Fibroblast of lung (primary cell): ENCODE measurements at regions not wholly inside any gene's neighbourhood (a gene's known extent, or its start where the extent isn't known, plus 50 kb on each side); places are given as distances from the start of the nearest gene placed in this dataset.

ENCODE experiments used
- DNase-seq, 2 donors: peaks; one replicate each; pipeline versions ENCODE4 v3.0.0 to v3.0.0-alpha.2; 2010; ENCODE audit warnings: low read depth in 2 of 2
- H2AFZ ChIP-seq: 2 replicates; pipeline ENCODE4 v1.5.1; 2012; ENCODE audit warnings: low read length, control low read depth, inconsistent platforms
- H3K27ac ChIP-seq: 2 replicates; pipeline ENCODE4 v1.5.1; 2011; ENCODE audit warnings: low read length, control low read depth; ENCODE audit not compliant: insufficient read depth
- H3K27me3 ChIP-seq: 2 replicates; pipeline ENCODE4 v1.5.1; 2011; ENCODE audit warnings: mild to moderate bottlenecking, low read length; ENCODE audit not compliant: control insufficient read depth, insufficient read depth
- H3K36me3 ChIP-seq: 2 replicates; pipeline ENCODE4 v1.5.1; 2011; ENCODE audit warnings: low read length; ENCODE audit not compliant: control insufficient read depth, insufficient read depth
- H3K4me1 ChIP-seq: 2 replicates; pipeline ENCODE4 v1.5.1; 2011; ENCODE audit warnings: low read length; ENCODE audit not compliant: control insufficient read depth, insufficient read depth; ENCODE audit errors: extremely low read depth
- H3K4me2 ChIP-seq: 2 replicates; pipeline ENCODE4 v1.5.1; 2011; ENCODE audit warnings: low read length, control low read depth; ENCODE audit not compliant: insufficient read depth; ENCODE audit errors: extremely low read depth
- H3K4me3 ChIP-seq, 4 experiments: fragments of 200-600 bp in 1 of 4; sonication (generic) in 1 of 4; replicated peaks in 1 of 4; 2 replicates each; pipeline ENCODE4 v1.5.1; 2011 to 2016; ENCODE audit warnings: low read length in 4 of 4, low read depth in 3 of 4, mild to moderate bottlenecking in 3 of 4, control low read depth in 2 of 4, inconsistent platforms in 1 of 4, mixed read lengths in 1 of 4; ENCODE audit not compliant: insufficient read depth in 1 of 4; ENCODE audit errors: control extremely low read depth in 1 of 4
- H3K79me2 ChIP-seq: 2 replicates; pipeline ENCODE4 v1.5.1; 2012; ENCODE audit warnings: mild to moderate bottlenecking, low read length, inconsistent platforms; ENCODE audit not compliant: control insufficient read depth, insufficient read depth
- H3K9ac ChIP-seq: 2 replicates; pipeline ENCODE4 v1.5.1; 2011; ENCODE audit warnings: mild to moderate bottlenecking, low read length, control low read depth; ENCODE audit not compliant: insufficient read depth
- H3K9me3 ChIP-seq: 2 replicates; pipeline ENCODE4 v1.5.1; 2012; ENCODE audit warnings: low read depth, low read length; ENCODE audit not compliant: control insufficient read depth, insufficient read depth
- H4K20me1 ChIP-seq: 2 replicates; pipeline ENCODE4 v1.5.1; 2011; ENCODE audit warnings: low read length; ENCODE audit not compliant: control insufficient read depth, insufficient read depth; ENCODE audit errors: extremely low read depth
- CTCF ChIP-seq, 2 donors: IDR thresholded peaks in 1 of 2; conservative IDR thresholded peaks in 1 of 2; 1 replicate in 1 of 2; 2 replicates in 1 of 2; pipeline ENCODE4 v1.5.1; 2011 to 2012; ENCODE audit warnings: low read length in 2 of 2, control low read depth in 1 of 2, inconsistent platforms in 1 of 2, low read depth in 1 of 2, mild to moderate bottlenecking in 1 of 2
- EZH2 ChIP-seq: IDR thresholded peaks from 2 replicates; pipeline ENCODE4 v1.5.1; 2012; ENCODE audit warnings: low read length, control low read depth, mild to moderate bottlenecking; ENCODE audit errors: missing control alignments

DNA sequence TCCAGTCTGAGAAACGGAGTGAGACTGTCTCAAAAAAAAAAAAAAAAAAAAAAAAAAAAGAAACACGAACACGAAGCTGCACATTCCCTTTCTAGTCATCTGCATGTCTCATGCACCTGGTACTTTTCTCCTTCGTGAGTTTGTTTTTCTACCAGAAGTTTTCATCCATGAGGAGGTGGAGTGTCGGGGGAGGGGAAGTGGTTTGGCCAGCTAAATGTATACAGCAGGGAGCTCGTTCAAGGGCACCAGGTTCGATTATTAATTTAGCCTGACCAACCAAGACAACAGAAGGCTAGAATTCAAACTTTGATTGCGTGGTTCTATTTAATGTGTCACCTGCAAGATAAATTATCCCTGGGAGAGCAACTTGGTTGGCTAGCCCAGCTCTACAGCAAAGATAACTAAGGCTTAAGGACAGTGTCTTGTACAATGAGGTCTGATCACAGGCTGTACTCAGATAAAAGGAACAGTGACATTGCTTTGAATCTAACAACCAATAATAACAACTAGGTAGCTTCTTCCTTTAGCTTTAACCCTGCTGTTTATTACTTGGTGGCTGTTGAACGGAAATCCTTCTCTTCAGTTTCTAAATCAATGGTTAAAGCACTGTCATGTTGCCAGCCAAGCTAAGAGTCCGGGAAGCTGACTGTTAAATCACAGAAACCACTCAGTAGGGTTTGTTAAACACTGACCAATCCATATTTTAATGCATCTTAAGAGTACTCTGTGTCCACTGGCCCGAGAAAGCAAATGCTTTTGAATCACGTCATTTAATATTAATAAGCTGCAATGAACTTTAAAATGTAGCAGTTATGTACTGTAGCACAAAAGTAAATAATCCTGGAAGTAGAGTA is 98.4 kb upstream of the STARD13 start:
- no peak overlapping the region for H3K4me2 ChIP-seq
- no peak overlapping the region for H3K4me3 ChIP-seq
- H3K36me3 ChIP-seq, result no peaks in the 10 kb centered on the region
- no peaks in the 10 kb centered on the region for H3K9me3 ChIP-seq
- peak in 1 of 2 donors; percentile 14 for DNase-seq
- no peaks in the 10 kb centered on the region for H3K79me2 ChIP-seq
- H2AFZ ChIP-seq, result no peak overlapping the region
- no peak overlapping the region for H3K27ac ChIP-seq
- H3K4me1 ChIP-seq, result no peaks in the 10 kb centered on the region
- H3K27me3 ChIP-seq, result no peaks in the 10 kb centered on the region
- H4K20me1 ChIP-seq, result no peaks in the 10 kb centered on the region
- TF ChIP-seq CTCF (conservative IDR thresholded peaks at IDR 0.05 in 1 of 2, IDR thresholded peaks at IDR 0.05 in 1 of 2; ENCODE audit: low read depth in 1 of 2, low read length in 2 of 2) (no peak), EZH2 (no peak)
- H3K9ac ChIP-seq, result no peak overlapping the region

GRCh38 chr13:33388286-33388998 is 102.9 kb upstream of the STARD13 start:
- Histone ChIP-seq H3K4me2 (no peak overlapping the region), H3K9me3 (no peaks in the 10 kb centered on the region), H3K36me3 (no peaks in the 10 kb centered on the region), H3K4me1 (no peaks in the 10 kb centered on the region), H3K27ac (no peak overlapping the region), H3K4me3 (no peak overlapping the region), H4K20me1 (no peaks in the 10 kb centered on the region), H3K9ac (no peak overlapping the region), H2AFZ (no peak overlapping the region), H3K27me3 (no peaks in the 10 kb centered on the region), H3K79me2 (no peaks in the 10 kb centered on the region)
- DNase-seq, result no peak
- TF ChIP-seq EZH2, result no peak
- TF ChIP-seq CTCF (conservative IDR thresholded peaks at IDR 0.05 in 1 of 2, IDR thresholded peaks at IDR 0.05 in 1 of 2; ENCODE audit: low read depth in 1 of 2, low read length in 2 of 2), result no peak

DNA sequence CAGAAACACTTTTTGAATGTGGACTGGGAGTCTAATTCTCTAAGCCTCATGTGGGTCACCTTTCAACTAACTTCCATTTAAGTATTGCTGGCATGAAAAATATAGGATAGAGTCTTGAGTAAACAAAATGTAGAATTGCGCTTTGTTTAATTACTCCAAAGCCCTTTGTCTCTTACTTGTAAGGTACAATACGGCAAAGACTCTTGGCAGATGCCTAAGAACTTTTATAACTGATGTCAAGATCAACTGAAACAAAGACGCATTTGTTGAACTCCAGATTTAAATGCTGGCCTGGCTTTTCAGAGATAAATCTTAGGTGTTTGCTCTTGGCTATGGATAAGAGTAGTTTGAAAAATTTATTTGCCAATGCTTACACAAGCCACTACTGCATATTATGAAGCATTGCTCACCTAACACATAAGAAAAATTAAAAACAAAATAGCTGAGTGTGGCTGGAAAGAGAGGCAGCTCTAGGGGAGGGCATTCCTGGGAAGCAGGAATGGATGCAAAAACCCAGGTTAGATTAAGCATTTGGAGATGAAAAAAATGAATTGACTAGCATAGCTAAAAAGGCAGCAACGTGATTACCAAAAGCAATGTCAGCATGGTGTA is 107.3 kb upstream of the STARD13 start:
- no peak for TF ChIP-seq EZH2
- no peak for TF ChIP-seq CTCF (conservative IDR thresholded peaks at IDR 0.05 in 1 of 2, IDR thresholded peaks at IDR 0.05 in 1 of 2; ENCODE audit: low read depth in 1 of 2, low read length in 2 of 2)
- Histone ChIP-seq H3K9me3 (no peaks in the 10 kb centered on the region), H4K20me1 (no peaks in the 10 kb centered on the region), H3K4me3 (no peak overlapping the region), H2AFZ (no peak overlapping the region), H3K4me1 (no peaks in the 10 kb centered on the region), H3K27me3 (no peaks in the 10 kb centered on the region), H3K36me3 (no peaks in the 10 kb centered on the region), H3K79me2 (no peaks in the 10 kb centered on the region), H3K27ac (no peak overlapping the region), H3K9ac (no peak overlapping the region), H3K4me2 (no peak overlapping the region)
- no peak for DNase-seq
